Fibroblast of lung (primary cell): ENCODE measurements at regions not wholly inside any gene's neighbourhood (a gene's known extent, or its start where the extent isn't known, plus 50 kb on each side); places are given as distances from the start of the nearest gene placed in this dataset.

Experiments used
- DNase-seq, 2 donors: peaks; one replicate each; pipeline versions ENCODE4 v3.0.0 to v3.0.0-alpha.2; 2010; ENCODE audit warnings: low read depth in 2 of 2
- H2AFZ ChIP-seq: 2 replicates; pipeline ENCODE4 v1.5.1; 2012; ENCODE audit warnings: low read length, control low read depth, inconsistent platforms
- H3K27ac ChIP-seq: 2 replicates; pipeline ENCODE4 v1.5.1; 2011; ENCODE audit warnings: low read length, control low read depth; ENCODE audit not compliant: insufficient read depth
- H3K27me3 ChIP-seq: 2 replicates; pipeline ENCODE4 v1.5.1; 2011; ENCODE audit warnings: mild to moderate bottlenecking, low read length; ENCODE audit not compliant: control insufficient read depth, insufficient read depth
- H3K36me3 ChIP-seq: 2 replicates; pipeline ENCODE4 v1.5.1; 2011; ENCODE audit warnings: low read length; ENCODE audit not compliant: control insufficient read depth, insufficient read depth
- H3K4me1 ChIP-seq: 2 replicates; pipeline ENCODE4 v1.5.1; 2011; ENCODE audit warnings: low read length; ENCODE audit not compliant: control insufficient read depth, insufficient read depth; ENCODE audit errors: extremely low read depth
- H3K4me2 ChIP-seq: 2 replicates; pipeline ENCODE4 v1.5.1; 2011; ENCODE audit warnings: low read length, control low read depth; ENCODE audit not compliant: insufficient read depth; ENCODE audit errors: extremely low read depth
- H3K4me3 ChIP-seq, 4 experiments: fragments of 200-600 bp in 1 of 4; sonication (generic) in 1 of 4; replicated peaks in 1 of 4; 2 replicates each; pipeline ENCODE4 v1.5.1; 2011 to 2016; ENCODE audit warnings: low read length in 4 of 4, low read depth in 3 of 4, mild to moderate bottlenecking in 3 of 4, control low read depth in 2 of 4, inconsistent platforms in 1 of 4, mixed read lengths in 1 of 4; ENCODE audit not compliant: insufficient read depth in 1 of 4; ENCODE audit errors: control extremely low read depth in 1 of 4
- H3K79me2 ChIP-seq: 2 replicates; pipeline ENCODE4 v1.5.1; 2012; ENCODE audit warnings: mild to moderate bottlenecking, low read length, inconsistent platforms; ENCODE audit not compliant: control insufficient read depth, insufficient read depth
- H3K9ac ChIP-seq: 2 replicates; pipeline ENCODE4 v1.5.1; 2011; ENCODE audit warnings: mild to moderate bottlenecking, low read length, control low read depth; ENCODE audit not compliant: insufficient read depth
- H3K9me3 ChIP-seq: 2 replicates; pipeline ENCODE4 v1.5.1; 2012; ENCODE audit warnings: low read depth, low read length; ENCODE audit not compliant: control insufficient read depth, insufficient read depth
- H4K20me1 ChIP-seq: 2 replicates; pipeline ENCODE4 v1.5.1; 2011; ENCODE audit warnings: low read length; ENCODE audit not compliant: control insufficient read depth, insufficient read depth; ENCODE audit errors: extremely low read depth
- EZH2 ChIP-seq: IDR thresholded peaks from 2 replicates; pipeline ENCODE4 v1.5.1; 2012; ENCODE audit warnings: low read length, control low read depth, mild to moderate bottlenecking; ENCODE audit errors: missing control alignments
- TF ChIP-seq, protein P1 (sequence below), 2 donors: IDR thresholded peaks in 1 of 2; conservative IDR thresholded peaks in 1 of 2; 1 replicate in 1 of 2; 2 replicates in 1 of 2; pipeline ENCODE4 v1.5.1; 2011 to 2012; ENCODE audit warnings: low read length in 2 of 2, control low read depth in 1 of 2, inconsistent platforms in 1 of 2, low read depth in 1 of 2, mild to moderate bottlenecking in 1 of 2

DNA sequence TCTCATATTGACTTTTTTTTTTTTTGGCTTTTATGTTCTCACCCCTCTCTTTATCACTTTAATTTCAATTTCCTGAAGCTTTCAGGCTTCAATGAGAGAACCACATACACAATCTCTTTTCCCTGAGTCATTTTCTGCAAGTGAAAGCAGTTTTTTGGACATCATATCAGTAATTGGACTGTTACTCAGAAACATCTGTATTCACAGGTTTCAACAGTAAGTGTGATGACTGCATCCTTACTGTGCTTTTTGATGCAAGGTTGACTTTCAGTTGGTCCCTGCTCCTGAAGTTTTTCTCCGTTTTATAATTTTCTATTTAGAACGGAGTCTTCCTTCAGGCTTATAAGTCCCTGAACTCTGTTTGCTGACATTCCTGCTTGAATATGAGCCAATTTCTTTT lies 70.5 kb upstream of the CCBE1 start:
- H2AFZ ChIP-seq = no peak overlapping the region
- peaks cover 19% of the 10 kb centered on the region for H3K4me1 ChIP-seq
- H3K27ac ChIP-seq = peak overlapping the region; percentile 11
- H3K9ac ChIP-seq = no peak overlapping the region
- TF ChIP-seq EZH2 = no peak
- TF ChIP-seq, protein P1, sequence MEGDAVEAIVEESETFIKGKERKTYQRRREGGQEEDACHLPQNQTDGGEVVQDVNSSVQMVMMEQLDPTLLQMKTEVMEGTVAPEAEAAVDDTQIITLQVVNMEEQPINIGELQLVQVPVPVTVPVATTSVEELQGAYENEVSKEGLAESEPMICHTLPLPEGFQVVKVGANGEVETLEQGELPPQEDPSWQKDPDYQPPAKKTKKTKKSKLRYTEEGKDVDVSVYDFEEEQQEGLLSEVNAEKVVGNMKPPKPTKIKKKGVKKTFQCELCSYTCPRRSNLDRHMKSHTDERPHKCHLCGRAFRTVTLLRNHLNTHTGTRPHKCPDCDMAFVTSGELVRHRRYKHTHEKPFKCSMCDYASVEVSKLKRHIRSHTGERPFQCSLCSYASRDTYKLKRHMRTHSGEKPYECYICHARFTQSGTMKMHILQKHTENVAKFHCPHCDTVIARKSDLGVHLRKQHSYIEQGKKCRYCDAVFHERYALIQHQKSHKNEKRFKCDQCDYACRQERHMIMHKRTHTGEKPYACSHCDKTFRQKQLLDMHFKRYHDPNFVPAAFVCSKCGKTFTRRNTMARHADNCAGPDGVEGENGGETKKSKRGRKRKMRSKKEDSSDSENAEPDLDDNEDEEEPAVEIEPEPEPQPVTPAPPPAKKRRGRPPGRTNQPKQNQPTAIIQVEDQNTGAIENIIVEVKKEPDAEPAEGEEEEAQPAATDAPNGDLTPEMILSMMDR (conservative IDR thresholded peaks at IDR 0.05 in 1 of 2, IDR thresholded peaks at IDR 0.05 in 1 of 2; ENCODE audit: low read depth in 1 of 2, low read length in 2 of 2) = no peak
- H3K27me3 ChIP-seq = no peaks in the 10 kb centered on the region
- no peak overlapping the region for H3K4me3 ChIP-seq
- DNase-seq = peak; percentile 55 to 62
- no peaks in the 10 kb centered on the region for H4K20me1 ChIP-seq
- H3K9me3 ChIP-seq = no peaks in the 10 kb centered on the region
- H3K36me3 ChIP-seq = no peaks in the 10 kb centered on the region
- peak overlapping the region; percentile 16 for H3K4me2 ChIP-seq
- H3K79me2 ChIP-seq = no peaks in the 10 kb centered on the region

GRCh38 chr18:59765343-59765742 lies 68.1 kb upstream of the CCBE1 start:
- Histone ChIP-seq H3K27ac (no peak overlapping the region), H4K20me1 (no peaks in the 10 kb centered on the region), H3K4me3 (no peak overlapping the region), H3K36me3 (no peaks in the 10 kb centered on the region), H3K4me2 (no peak overlapping the region), H2AFZ (no peak overlapping the region), H3K27me3 (no peaks in the 10 kb centered on the region), H3K9me3 (no peaks in the 10 kb centered on the region), H3K4me1 (peaks cover 19% of the 10 kb centered on the region), H3K79me2 (no peaks in the 10 kb centered on the region), H3K9ac (no peak overlapping the region)
- DNase-seq = no peak
- no peak for TF ChIP-seq EZH2
- TF ChIP-seq, protein P1 (conservative IDR thresholded peaks at IDR 0.05 in 1 of 2, IDR thresholded peaks at IDR 0.05 in 1 of 2; ENCODE audit: low read depth in 1 of 2, low read length in 2 of 2) = no peak

- Histone ChIP-seq H3K79me2 (no peaks in the 10 kb centered on the region), H3K9me3 (no peaks in the 10 kb centered on the region), H3K4me3 (no peak overlapping the region), H2AFZ (no peak overlapping the region), H3K9ac (no peak overlapping the region), H3K36me3 (no peaks in the 10 kb centered on the region), H4K20me1 (no peaks in the 10 kb centered on the region), H3K4me2 (no peak overlapping the region), H3K4me1 (peaks cover 12% of the 10 kb centered on the region), H3K27me3 (no peaks in the 10 kb centered on the region), H3K27ac (no peak overlapping the region)
- no peak for DNase-seq
- TF ChIP-seq EZH2 = no peak
- TF ChIP-seq, protein P1 (conservative IDR thresholded peaks at IDR 0.05 in 1 of 2, IDR thresholded peaks at IDR 0.05 in 1 of 2; ENCODE audit: low read depth in 1 of 2, low read length in 2 of 2) = no peak
Observed at GRCh38 chr18:59764281-59764680, 67.1 kb upstream of the CCBE1 start.
